HFF-Myc (cell line): ENCODE measurements at regions not wholly inside any gene's neighbourhood (a gene's known extent, or its start where the extent isn't known, plus 50 kb on each side); places are given as distances from the start of the nearest gene placed in this dataset.

Source experiments
- DNase-seq: peaks from one replicate; pipeline ENCODE4 v3.0.0-alpha.2; 2011; ENCODE audit warnings: low read depth; ENCODE audit errors: extremely low read depth
- H3K4me3 ChIP-seq: replicated peaks from 2 replicates; pipeline ENCODE4 v1.5.1; 2011; ENCODE audit warnings: low read depth, mild to moderate bottlenecking, control low read depth, low read length
- CTCF ChIP-seq: IDR thresholded peaks from 2 replicates; pipeline ENCODE4 v1.5.1; 2012; ENCODE audit warnings: mild to moderate bottlenecking, low read depth, low read length, control low read depth; ENCODE audit errors: missing control alignments

DNA sequence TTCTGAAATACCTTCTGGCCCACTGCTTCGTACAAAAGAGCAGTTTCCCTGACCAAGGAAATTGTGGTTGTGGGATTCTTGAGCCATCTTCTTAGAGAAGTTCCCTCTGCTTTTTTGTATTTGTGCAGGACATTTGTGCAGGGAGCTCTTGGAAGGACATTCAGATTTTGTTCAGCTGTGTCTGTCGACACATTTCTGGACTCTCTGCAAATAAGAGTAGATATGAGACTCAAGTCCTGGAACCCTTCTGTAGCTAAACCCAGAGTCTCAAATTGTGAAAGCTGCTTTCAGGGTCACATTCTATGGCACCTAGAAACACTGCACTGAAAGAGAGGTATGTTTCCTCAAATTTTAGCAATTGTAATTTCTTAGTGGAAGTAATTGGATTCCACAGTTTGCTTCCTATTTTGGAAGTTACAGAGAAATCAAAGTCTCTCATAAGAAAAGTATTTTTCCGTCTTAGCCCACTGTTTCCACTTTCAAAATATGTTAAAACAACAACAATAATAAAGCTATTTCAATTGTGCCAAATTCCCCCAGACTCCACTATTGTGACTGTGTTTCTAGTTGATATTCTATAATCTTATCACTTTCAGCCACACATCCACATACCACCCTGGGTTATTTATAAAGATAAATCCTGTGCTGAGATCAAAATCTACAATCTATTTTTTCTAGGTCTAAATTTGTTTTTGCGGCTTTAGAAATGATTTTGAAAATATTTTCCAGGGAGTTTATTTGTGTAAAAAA is 224.0 kb downstream of the COG6 start:
- no peak for DNase-seq
- TF ChIP-seq CTCF, result no peak
- no peak overlapping the region for H3K4me3 ChIP-seq

GRCh38 chr13:39881383-39881782 is 225.9 kb downstream of the COG6 start:
- TF ChIP-seq CTCF, result no peak
- no peak overlapping the region for H3K4me3 ChIP-seq
- DNase-seq, result no peak

- H3K4me3 ChIP-seq, result no peak overlapping the region
- TF ChIP-seq CTCF, result no peak
- no peak for DNase-seq
Observed at GRCh38 chr13:39881887-39882286, 226.4 kb downstream of the COG6 start.

GRCh38 chr13:39884166-39884565 is 228.7 kb downstream of the COG6 start:
- H3K4me3 ChIP-seq, result no peak overlapping the region
- no peak for TF ChIP-seq CTCF
- DNase-seq, result no peak

- DNase-seq, result no peak
- H3K4me3 ChIP-seq, result no peak overlapping the region
- no peak for TF ChIP-seq CTCF
Observed at GRCh38 chr13:39886336-39886735, 230.9 kb downstream of the COG6 start.

GRCh38 chr13:39887387-39887786 is 231.9 kb downstream of the COG6 start:
- no peak overlapping the region for H3K4me3 ChIP-seq
- DNase-seq, result no peak
- TF ChIP-seq CTCF, result no peak
